Transverse colon (tissue), 4 donors: ENCODE measurements at regions not wholly inside any gene's neighbourhood (a gene's known extent, or its start where the extent isn't known, plus 50 kb on each side); places are given as distances from the start of the nearest gene placed in this dataset.

Source experiments
- POLR2A ChIP-seq: fragments of 450-650 bp; IDR thresholded peaks from one replicate; pipeline ENCODE4 v1.6.1; 2016; ENCODE audit warnings: antibody characterized with exemption, mild to moderate bottlenecking, moderate library complexity
- POLR2AphosphoS5 ChIP-seq, 3 donors: sonication (generic); formaldehyde crosslinking; IDR thresholded peaks; one replicate each; pipeline ENCODE4 v1.6.1; 2016; ENCODE audit warnings: antibody characterized with exemption in 3 of 3
- TF ChIP-seq, protein P1 (sequence below), 5 experiments: fragments of 200-600 bp in 3 of 5; fragments of 450-650 bp in 2 of 5; sonication (generic) in 3 of 5; IDR thresholded peaks; 1 replicate in 2 of 5; 2 replicates in 3 of 5; pipeline ENCODE4 v1.5.1; 2016 to 2017; ENCODE audit warnings: antibody characterized with exemption in 5 of 5, inconsistent platforms in 3 of 5, mild to moderate bottlenecking in 2 of 5, moderate library complexity in 1 of 5

DNA sequence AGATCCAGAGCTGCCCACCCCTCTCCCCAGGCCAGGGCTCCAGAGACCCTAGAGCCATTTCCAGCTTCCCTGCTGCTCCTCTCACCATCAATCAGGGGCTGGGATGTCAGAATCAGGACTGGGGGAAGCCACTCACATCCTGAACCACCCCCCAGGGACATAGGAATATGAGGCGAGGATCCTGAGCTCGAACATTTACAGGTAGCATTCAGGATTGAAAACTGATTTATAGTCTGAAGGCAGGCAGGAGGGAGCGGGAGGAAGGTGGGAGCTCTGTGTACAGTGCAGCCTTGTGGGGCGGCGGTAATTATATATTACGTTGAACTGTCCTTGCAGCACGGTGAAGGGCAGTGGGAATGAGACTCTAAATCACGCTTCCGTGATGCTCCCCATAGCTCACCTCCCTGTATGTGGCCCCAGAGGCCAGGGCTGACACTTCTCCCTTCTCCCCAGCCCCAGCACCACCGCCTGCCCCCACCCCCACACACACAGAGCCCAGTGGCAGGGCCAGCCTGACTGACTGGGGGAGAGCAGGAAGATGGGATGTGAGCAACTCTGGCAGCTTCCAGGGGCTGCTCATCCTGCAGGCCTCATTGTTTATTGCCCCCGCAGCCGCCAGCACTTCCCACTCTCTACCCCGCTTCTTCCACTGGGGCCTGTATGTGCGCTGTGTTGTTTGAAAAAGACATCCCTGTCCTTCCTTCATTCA, 76.0 kb upstream of the HSPA9 start:
- TF ChIP-seq, protein P1, sequence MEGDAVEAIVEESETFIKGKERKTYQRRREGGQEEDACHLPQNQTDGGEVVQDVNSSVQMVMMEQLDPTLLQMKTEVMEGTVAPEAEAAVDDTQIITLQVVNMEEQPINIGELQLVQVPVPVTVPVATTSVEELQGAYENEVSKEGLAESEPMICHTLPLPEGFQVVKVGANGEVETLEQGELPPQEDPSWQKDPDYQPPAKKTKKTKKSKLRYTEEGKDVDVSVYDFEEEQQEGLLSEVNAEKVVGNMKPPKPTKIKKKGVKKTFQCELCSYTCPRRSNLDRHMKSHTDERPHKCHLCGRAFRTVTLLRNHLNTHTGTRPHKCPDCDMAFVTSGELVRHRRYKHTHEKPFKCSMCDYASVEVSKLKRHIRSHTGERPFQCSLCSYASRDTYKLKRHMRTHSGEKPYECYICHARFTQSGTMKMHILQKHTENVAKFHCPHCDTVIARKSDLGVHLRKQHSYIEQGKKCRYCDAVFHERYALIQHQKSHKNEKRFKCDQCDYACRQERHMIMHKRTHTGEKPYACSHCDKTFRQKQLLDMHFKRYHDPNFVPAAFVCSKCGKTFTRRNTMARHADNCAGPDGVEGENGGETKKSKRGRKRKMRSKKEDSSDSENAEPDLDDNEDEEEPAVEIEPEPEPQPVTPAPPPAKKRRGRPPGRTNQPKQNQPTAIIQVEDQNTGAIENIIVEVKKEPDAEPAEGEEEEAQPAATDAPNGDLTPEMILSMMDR (IDR thresholded peaks at IDR 0.05) = no peak
- TF ChIP-seq POLR2A (no peak), POLR2AphosphoS5 (IDR thresholded peaks at IDR 0.05) (no peak)
